Activated CD4-positive, alpha-beta memory T cell treated with anti-CD3 and anti-CD28 coated beads for 36 hours (primary cell): ENCODE measurements at regions not wholly inside any gene's neighbourhood (a gene's known extent, or its start where the extent isn't known, plus 50 kb on each side); places are given as distances from the start of the nearest gene placed in this dataset.
"Not testable (repeated sequence)": the region's sequence is repeated elsewhere in the genome, so short reads cannot be mapped to it uniquely, and the experiment has no call there.

Experiments
- CTCF ChIA-PET: fragments of 350-600 bp; sonication (Branson Sonifier 250); formaldehyde crosslinking; loops from one replicate; lab custom pipeline; 2021; ENCODE audit warnings: antibody characterized with exemption, inconsistent platforms; lab: Charles Lee
- POLR2A ChIA-PET: fragments of 350-600 bp; sonication (Branson Sonifier 250); formaldehyde crosslinking; loops from one replicate; lab custom pipeline; 2021; ENCODE audit warnings: antibody characterized with exemption; lab: Charles Lee
- DNase-seq: peaks from one replicate; pipeline ENCODE4 v3.0.0-alpha.2; 2020
- H3K27ac Mint-ChIP-seq: one replicate; pipeline ENCODE4 v1.8.0; 2021; ENCODE audit warnings: mixed read lengths
- H3K27me3 Mint-ChIP-seq: one replicate; pipeline ENCODE4 v1.8.0; 2021; ENCODE audit warnings: mixed read lengths
- H3K36me3 Mint-ChIP-seq: one replicate; pipeline ENCODE4 v1.8.0; 2021; ENCODE audit warnings: mixed read lengths
- H3K4me1 Mint-ChIP-seq: one replicate; pipeline ENCODE4 v1.8.0; 2021; ENCODE audit warnings: low read depth, mixed read lengths
- H3K4me3 Mint-ChIP-seq: one replicate; pipeline ENCODE4 v1.8.0; 2021; ENCODE audit warnings: mild to moderate bottlenecking, mixed read lengths
- H3K9me3 Mint-ChIP-seq: one replicate; pipeline ENCODE4 v1.8.0; 2021; ENCODE audit warnings: mixed read lengths
- intact Hi-C: fragments of 100-400 bp; cut with micrococcal nuclease; formaldehyde crosslinking; loops from one replicate; pipeline ENCODE4 v1.15.1; 2023

- POLR2A ChIA-PET = no interaction called here
- no peak overlapping the region for H3K27ac Mint-ChIP-seq
Observed at GRCh38 chr1:166738140-166738539, 101.1 kb upstream of the POGK start.

GRCh38 chr1:166738873-166739272, 100.4 kb upstream of the POGK start:
- no peaks in the 10 kb centered on the region for H3K36me3 Mint-ChIP-seq
- peaks cover 8% of the 10 kb centered on the region for H3K27me3 Mint-ChIP-seq
- intact Hi-C loops = no loop called here
- no peak overlapping the region for H3K27ac Mint-ChIP-seq
- H3K9me3 Mint-ChIP-seq = no peaks in the 10 kb centered on the region
- no peak overlapping the region for H3K4me3 Mint-ChIP-seq
- ChIA-PET POLR2A (no interaction called here), CTCF (no interaction called here)
- no peaks in the 10 kb centered on the region for H3K4me1 Mint-ChIP-seq
- DNase-seq = no peak

More at GRCh38 chr1:166738140-166738539, 101.1 kb upstream of the POGK start:
- Mint-ChIP-seq H3K4me3 (no peak overlapping the region), H3K4me1 (no peaks in the 10 kb centered on the region), H3K36me3 (no peaks in the 10 kb centered on the region), H3K27me3 (peaks cover 9% of the 10 kb centered on the region), H3K9me3 (no peaks in the 10 kb centered on the region)
- no peak for DNase-seq
- intact Hi-C loops = no loop called here
- CTCF ChIA-PET = no interaction called here

- intact Hi-C loops = no loop called here
- POLR2A ChIA-PET = no interaction called here
- no peak overlapping the region for H3K27ac Mint-ChIP-seq
Observed at GRCh38 chr1:166740668-166741276, 98.5 kb upstream of the POGK start.

GRCh38 chr1:166763318-166763717, 76.0 kb upstream of the POGK start:
- peaks cover 1% of the 10 kb centered on the region for H3K27me3 Mint-ChIP-seq
- no peaks in the 10 kb centered on the region for H3K36me3 Mint-ChIP-seq
- POLR2A ChIA-PET = no interaction called here
- H3K4me3 Mint-ChIP-seq = no peak overlapping the region
- CTCF ChIA-PET = no interaction called here
- intact Hi-C loops = no loop called here
- H3K27ac Mint-ChIP-seq = no peak overlapping the region
- H3K4me1 Mint-ChIP-seq = no peaks in the 10 kb centered on the region
- no peaks in the 10 kb centered on the region for H3K9me3 Mint-ChIP-seq
- DNase-seq = no peak

More at GRCh38 chr1:166740668-166741276, 98.5 kb upstream of the POGK start:
- CTCF ChIA-PET = no interaction called here
- Mint-ChIP-seq H3K9me3 (peaks cover 11% of the 10 kb centered on the region), H3K27me3 (peaks cover 3% of the 10 kb centered on the region), H3K4me1 (no peaks in the 10 kb centered on the region), H3K4me3 (no peak overlapping the region), H3K36me3 (no peaks in the 10 kb centered on the region)
- DNase-seq = no peak

GRCh38 chr1:166766942-166767341, 72.3 kb upstream of the POGK start:
- DNase-seq = no peak
- ChIA-PET CTCF (no interaction called here), POLR2A (no interaction called here)
- H3K27ac Mint-ChIP-seq = no peak overlapping the region
- intact Hi-C loops = no loop called here
- peaks cover 3% of the 10 kb centered on the region for H3K27me3 Mint-ChIP-seq
- no peak overlapping the region for H3K4me3 Mint-ChIP-seq
- H3K9me3 Mint-ChIP-seq = peaks cover 13% of the 10 kb centered on the region
- H3K4me1 Mint-ChIP-seq = no peaks in the 10 kb centered on the region
- H3K36me3 Mint-ChIP-seq = no peaks in the 10 kb centered on the region

- POLR2A ChIA-PET, CTCF ChIA-PET, H3K27me3 Mint-ChIP-seq: not testable (repeated sequence)
Observed at GRCh38 chr1:166784646-166785045, 54.6 kb upstream of the POGK start.

GRCh38 chr1:166785987-166786386, 53.3 kb upstream of the POGK start:
- no peaks in the 10 kb centered on the region for H3K9me3 Mint-ChIP-seq
- ChIA-PET CTCF (interaction anchor here (0.8 to 3.2 kb wide), 4 partner anchors 34 to 273 kb away, joined by 3 to 16 read pairs (median 7); no protein-coding TSS in a partner anchor), POLR2A (no interaction called here)
- intact Hi-C loops = no loop called here
- no peak overlapping the region for H3K4me3 Mint-ChIP-seq
- DNase-seq = no peak
- H3K27me3 Mint-ChIP-seq = peaks cover 12% of the 10 kb centered on the region
- no peaks in the 10 kb centered on the region for H3K36me3 Mint-ChIP-seq
- no peaks in the 10 kb centered on the region for H3K4me1 Mint-ChIP-seq
- H3K27ac Mint-ChIP-seq = no peak overlapping the region

More at GRCh38 chr1:166784646-166785045, 54.6 kb upstream of the POGK start:
- H3K9me3 Mint-ChIP-seq, DNase-seq, H3K27ac Mint-ChIP-seq, H3K36me3 Mint-ChIP-seq, H3K4me1 Mint-ChIP-seq, intact Hi-C loops, H3K4me3 Mint-ChIP-seq: not testable (repeated sequence)

- CTCF ChIA-PET = no interaction called here
- no peaks in the 10 kb centered on the region for H3K36me3 Mint-ChIP-seq
- no peaks in the 10 kb centered on the region for H3K4me1 Mint-ChIP-seq
- no peak for DNase-seq
- no peak overlapping the region for H3K27ac Mint-ChIP-seq
- peaks cover 14% of the 10 kb centered on the region for H3K27me3 Mint-ChIP-seq
- intact Hi-C loops = no loop called here
- H3K4me3 Mint-ChIP-seq = no peak overlapping the region
- POLR2A ChIA-PET = no interaction called here
- no peaks in the 10 kb centered on the region for H3K9me3 Mint-ChIP-seq
Observed at GRCh38 chr1:166789286-166789685, 50.0 kb upstream of the POGK start.
